ENCODE measurements at regions not wholly inside any gene's neighbourhood (a gene's known extent, or its start where the extent isn't known, plus 50 kb on each side); places are given as distances from the start of the nearest gene placed in this dataset.
A peak's percentile ranks its signal among the peaks of the same experiment; 100 is the strongest.

DNA sequence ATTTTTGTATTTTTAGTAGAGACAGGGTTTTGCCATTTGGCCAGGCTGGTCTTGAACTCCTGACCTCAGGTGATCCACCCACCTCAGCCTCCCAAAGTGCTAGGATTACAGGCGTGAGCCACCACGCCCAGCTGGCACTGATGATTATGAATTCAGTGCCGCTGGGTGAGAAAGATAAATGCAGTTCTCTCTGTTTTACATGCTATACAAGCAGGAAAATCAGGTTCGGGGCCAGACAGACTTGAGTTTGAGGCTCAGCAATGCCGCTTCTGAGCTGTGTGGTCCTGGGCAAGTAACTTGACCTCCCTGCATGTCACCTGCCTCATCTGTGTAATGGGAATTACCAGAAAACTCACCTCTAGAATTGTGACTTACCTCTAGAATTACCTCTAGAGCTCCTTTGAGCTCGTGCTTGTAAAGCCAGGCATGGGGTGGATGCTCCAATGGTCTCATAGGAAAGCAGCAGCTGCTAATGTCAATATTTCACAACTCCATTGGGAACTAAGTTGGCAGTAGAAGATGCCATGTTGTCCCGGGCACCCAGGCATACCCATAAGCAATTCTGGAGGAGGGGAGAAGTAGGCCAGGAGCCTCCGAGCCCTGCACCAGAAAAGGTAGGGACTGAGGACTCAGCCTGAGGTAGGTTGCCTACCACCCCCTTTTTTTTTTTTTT lies 119.8 kb upstream of the SLC25A33 start:
- DNase-seq (ENCODE audit: low spot score): no peak

- peak; percentile 58 for DNase-seq (ENCODE audit: low spot score)
Measured at GRCh38 chr1:9420835-9421532, 118.3 kb upstream of the SLC25A33 start.

DNA sequence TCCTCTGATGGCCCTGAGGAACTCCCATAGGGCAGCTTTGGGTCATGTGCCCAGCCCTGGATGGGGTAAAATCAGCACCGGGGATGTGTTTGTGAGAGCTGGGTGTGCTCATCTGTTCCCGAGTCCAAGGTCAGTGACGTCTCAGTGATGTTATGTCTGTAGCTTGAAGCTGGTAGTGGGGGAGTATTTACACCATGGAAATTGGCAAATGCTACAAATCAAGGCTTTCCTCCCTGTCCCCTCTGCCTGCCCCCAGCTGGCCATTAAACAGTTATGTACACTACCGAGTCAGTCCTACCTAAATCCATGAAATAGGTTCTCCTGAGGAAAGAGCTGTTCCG lies 117.8 kb upstream of the SLC25A33 start:
- DNase-seq (ENCODE audit: low spot score): no peak

DNA sequence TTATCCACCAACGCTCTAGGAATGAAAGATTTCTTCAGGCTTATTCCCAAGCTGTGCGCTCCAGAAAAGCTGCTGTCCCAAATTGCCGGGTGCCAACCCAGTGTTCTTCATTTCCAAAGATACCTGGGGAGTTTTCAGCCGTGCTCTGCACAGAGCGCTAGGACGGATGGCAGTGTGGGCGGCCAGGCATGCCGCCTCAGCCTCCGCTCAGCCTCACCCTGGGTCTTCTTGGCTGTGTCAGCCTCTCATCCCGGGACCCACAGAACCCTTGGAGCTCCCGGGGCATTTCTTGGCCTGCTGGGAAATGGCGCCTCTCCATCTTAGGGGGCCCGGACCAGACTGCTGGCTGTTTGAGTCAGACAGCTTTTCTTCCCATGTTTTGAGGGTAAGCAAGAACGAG lies 116.9 kb upstream of the SLC25A33 start:
- no peak for DNase-seq (ENCODE audit: low spot score)

DNA sequence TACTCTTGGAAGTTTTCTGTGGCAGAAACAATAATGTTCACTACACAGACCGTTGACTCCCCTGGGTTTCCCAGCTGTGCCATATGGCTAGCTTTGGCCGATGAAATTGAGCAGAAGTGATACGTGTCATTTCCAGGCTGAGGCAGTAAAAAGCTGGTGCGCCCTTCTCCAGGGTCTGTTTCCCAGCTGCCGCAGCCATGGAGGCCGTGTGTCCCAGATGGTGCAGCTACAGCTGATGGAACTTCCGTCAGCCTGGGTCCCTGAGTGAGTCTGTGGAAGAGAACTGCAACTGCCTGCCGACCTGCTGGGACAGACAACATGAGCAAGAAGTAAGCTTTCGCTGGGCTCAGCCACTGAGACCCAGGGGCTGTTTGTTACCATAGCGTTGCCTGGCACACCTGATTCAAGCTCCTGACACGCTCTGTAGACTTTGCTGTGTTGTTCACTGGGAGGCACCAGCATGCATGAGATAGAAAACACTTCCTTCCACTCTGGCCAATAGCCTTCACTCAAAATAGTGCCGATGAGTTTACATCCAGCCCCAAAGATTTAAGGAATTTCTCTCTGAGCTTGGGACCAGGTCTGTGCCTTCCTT lies 116.3 kb upstream of the SLC25A33 start:
- no peak for DNase-seq (ENCODE audit: low spot score)

- DNase-seq (ENCODE audit: low spot score): no peak
Measured at GRCh38 chr1:9424261-9424660, 115.0 kb upstream of the SLC25A33 start.

- peak; percentile 51 for DNase-seq (ENCODE audit: low spot score)
Measured at GRCh38 chr1:9425859-9426258, 113.4 kb upstream of the SLC25A33 start.

GRCh38 chr1:9426291-9426711 lies 113.0 kb upstream of the SLC25A33 start:
- DNase-seq (ENCODE audit: low spot score): peak; percentile 86

- DNase-seq (ENCODE audit: low spot score): no peak
Measured at GRCh38 chr1:9427388-9427787, 111.9 kb upstream of the SLC25A33 start.

- peak; percentile 95 for DNase-seq (ENCODE audit: low spot score)
Measured at GRCh38 chr1:9428601-9429341, 110.5 kb upstream of the SLC25A33 start.

GRCh38 chr1:9429342-9429711 lies 109.9 kb upstream of the SLC25A33 start:
- no peak for DNase-seq (ENCODE audit: low spot score)

DNA sequence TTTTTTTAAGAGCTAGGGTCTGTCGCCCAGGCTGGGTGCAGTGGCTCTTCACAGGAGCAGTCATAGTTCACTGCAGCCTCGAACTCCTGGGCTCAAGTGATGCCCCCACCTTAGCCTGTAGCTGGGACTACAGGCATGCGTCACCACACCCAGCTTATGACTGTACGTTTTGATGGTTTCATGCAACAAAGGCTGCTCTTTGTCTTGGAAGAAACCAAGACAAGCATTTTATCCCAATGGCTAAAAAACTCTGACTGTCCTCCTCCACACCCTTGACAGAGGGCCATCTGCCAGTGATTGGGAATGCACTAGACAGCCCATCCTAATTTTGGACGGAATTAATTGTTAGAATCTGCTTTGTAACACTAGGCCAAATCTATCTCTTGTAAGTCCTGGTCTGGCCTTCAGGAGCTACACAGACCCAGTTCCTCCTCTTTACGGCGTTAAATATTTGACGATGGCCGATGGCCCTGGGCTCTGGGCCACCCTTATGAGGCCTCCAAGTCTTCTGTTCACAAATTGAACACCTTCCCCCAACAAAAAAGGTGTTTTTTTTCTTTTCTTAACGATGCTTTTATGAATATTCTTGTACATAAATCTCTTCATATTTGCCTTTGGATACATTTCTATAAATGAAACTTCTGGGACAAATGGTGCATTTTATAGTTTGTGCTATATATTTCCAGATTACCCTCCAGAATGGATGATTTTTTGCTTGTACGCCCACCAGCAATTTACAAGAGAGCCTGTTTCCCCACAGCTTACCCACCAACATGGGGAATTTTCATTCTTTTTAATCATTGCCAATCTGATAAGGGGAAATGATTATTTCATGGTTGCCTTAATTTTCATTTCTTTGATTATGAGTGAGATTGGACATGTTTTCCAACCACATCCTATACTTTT lies 104.8 kb upstream of the SLC25A33 start:
- DNase-seq (ENCODE audit: low spot score): no peak

DNA sequence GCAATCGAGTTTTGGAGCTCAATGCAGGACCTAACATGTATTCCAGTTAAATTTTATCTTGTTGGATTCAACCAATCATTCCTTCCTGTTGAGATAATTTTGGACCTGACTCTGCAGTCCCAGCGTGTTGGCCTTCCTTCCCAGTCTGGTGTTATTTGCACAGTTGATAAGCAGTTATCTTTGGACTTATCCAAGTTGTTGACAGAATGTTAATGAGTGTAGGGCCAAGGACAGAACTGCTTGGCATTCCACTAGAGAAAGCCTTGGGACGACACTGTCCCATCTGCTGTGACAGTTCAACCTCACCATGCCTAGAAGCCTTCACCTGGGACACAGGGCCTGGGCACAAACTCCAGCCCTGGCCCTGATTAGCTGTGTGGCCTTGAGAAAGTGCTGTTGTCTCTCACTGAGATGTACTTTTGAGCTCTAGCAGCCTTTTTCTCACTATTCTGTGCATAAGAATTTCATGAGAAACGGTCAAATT lies 104.1 kb upstream of the SLC25A33 start:
- DNase-seq (ENCODE audit: low spot score): no peak

DNA sequence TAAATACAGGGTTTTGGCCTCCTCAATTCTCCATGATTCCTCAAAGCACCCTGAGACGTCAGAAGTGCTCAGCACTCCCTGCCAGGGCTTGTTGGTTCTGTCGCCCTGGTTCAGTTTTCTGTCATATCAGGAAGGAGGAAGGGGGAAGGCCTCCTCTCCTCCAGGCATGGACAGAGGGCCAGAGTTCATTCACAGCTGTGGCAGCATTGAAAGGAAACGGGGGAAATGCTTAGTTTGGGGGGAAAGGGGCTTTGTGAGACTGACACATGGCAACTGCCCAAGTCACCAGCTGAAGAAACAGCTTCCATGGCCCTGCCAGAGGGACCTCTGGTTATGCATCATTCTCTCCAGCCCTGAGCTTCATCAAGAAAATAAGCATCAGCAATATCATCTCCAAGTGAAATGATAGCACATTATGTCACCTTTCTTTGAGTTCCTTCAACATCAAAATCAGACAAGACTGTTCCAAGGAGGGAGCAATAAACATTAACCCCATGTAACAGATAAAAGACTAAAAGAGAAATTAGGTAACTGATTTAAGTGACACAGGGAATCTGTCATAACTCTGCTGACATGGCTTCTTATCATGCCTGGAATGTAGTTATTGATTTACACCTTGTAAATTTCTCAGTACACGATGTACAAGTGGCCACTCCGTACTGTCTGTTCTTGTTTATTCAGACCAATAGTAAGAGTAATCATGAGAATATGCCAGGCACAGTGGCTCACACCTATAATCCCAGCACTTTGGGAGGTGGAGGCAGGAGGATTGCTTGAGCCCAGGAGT lies 103.2 kb upstream of the SLC25A33 start:
- no peak for DNase-seq (ENCODE audit: low spot score)

DNA sequence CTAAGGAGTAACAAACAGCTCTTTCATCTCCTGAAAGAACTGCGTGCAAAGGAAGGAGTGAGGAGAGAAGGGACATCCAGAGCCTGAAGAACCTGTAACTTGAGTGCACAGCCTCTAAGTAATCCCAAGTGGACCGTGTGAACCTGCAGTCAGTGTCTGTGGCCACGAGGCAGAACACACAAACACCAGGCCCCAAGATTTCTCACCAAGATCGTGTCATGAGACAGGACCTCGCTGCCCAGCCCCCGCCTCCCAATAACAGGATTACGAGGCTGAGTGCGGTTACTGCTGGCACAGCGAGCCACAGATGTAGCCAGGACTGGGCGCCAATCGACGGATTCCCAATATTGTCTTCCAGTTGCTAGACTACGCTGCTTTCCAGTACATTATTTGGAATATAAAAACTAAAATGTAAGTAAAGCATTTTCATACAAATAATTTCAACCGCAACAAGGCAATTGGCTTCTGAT lies 101.3 kb upstream of the SLC25A33 start:
- no peak for DNase-seq (ENCODE audit: low spot score)

DNA sequence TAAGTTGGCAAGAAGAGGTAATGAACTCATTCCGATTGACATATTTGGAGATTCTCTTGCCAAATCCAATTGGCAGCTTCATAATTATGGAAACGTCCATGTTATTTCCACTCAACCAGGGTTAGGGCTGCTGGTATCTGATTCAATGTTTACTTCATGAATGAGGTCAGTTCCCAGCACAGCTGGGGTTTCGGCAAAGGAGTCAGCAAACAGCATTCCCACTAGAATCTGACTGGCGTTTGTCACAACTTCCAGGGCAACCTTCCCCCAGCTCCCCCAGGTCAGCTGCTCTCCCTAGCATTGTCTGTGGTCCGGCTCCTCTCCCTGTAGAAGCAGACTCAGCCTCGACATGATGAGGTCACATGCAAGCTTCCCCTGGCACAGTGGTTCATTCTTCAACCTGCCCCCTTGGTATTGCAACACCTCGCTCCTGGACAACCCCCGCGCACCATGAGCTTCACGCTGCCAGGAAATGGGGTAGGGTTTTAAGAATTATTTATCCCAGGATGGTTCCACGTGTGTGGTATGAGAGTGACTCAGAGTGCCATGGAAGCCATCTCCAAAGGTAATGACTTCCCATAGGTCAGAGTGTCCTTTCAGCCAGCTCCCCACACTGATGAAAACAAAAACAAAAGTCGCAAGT lies 100.7 kb upstream of the SLC25A33 start:
- DNase-seq (ENCODE audit: low spot score): no peak

- DNase-seq (ENCODE audit: low spot score): no peak
Measured at GRCh38 chr1:9439074-9439761, 100.0 kb upstream of the SLC25A33 start.

GRCh38 chr1:9440261-9440660 lies 99.0 kb upstream of the SLC25A33 start:
- no peak for DNase-seq (ENCODE audit: low spot score)

GRCh38 chr1:9440763-9441194 lies 98.5 kb upstream of the SLC25A33 start:
- DNase-seq (ENCODE audit: low spot score): no peak

Data from germinal center (tissue), 1 donor.